ENCODE measurements at regions not wholly inside any gene's neighbourhood (a gene's known extent, or its start where the extent isn't known, plus 50 kb on each side); places are given as distances from the start of the nearest gene placed in this dataset.
"Not testable (repeated sequence)": the region's sequence is repeated elsewhere in the genome, so short reads cannot be mapped to it uniquely, and the experiment has no call there.

DNA sequence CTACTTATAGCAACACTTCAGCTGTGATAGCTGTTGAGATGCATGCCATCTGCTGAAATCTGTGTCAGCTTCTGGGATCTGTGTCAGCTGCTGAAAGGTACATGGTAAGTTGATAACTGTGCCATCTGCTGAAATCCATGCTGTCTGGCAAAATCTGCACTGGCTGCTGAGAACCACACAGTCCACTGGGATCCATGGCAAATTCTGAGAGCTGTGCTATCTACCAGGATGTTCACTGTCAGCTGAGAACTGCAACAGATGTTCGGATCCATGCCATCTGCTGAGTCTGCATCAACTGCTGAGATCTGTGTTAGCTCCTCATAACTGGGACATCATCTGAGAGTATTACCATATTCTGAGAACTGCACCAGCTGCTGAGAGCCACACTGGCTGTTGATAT, 430.5 kb upstream of the POU3F4 start:
- Histone ChIP-seq H3K27ac (no peak overlapping the region), H3K9me3 (replicated peaks in 1 of 11) (peaks cover 0 to 11% (median 2%) of the 10 kb centered on the region in 11 experiments; a peak in 5 of 22 replicates), H3K4me3 (no peak overlapping the region), H4K20me1 (no peaks in the 10 kb centered on the region; a peak in 1 of 22 replicates), H3K9ac (no peak overlapping the region), H3K27me3 (peaks cover 0 to 32% (median 4%) of the 10 kb centered on the region in 11 experiments; a peak in 11 of 22 replicates), H3K4me2 (no peak overlapping the region), H3K4me1 (no peaks in the 10 kb centered on the region), H3K36me3 (no peaks in the 10 kb centered on the region)
- TF ChIP-seq Cebpa-rat (IDR thresholded peaks at IDR 0.05), result no peak

DNA sequence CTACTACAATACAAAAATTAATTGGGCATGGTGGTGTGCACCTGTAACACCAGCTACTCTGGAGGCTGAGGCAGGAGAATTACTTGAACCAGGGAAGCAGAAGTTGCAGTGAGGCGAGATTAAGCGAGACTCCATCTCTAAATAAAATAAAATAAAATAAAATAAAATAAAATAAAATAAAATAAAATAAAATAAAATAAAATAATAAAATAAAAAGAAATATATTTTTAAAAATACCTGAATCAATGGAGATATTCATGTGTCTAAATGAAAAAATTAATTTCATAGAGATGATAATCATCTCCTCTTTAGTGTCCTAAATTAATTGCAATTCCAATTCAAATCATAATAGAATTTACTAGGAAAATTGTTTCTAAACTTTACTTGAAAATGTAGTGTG, 406.1 kb upstream of the POU3F4 start:
- no peak overlapping the region for H3K4me2 ChIP-seq
- no peaks in the 10 kb centered on the region for H3K4me1 ChIP-seq
- no peak overlapping the region for H3K27ac ChIP-seq
- H3K36me3 ChIP-seq, result no peaks in the 10 kb centered on the region
- H3K9ac ChIP-seq, result no peak overlapping the region
- TF ChIP-seq Cebpa-rat (IDR thresholded peaks at IDR 0.05), result no peak
- peaks cover 9 to 55% (median 39%) of the 10 kb centered on the region in 11 experiments; a peak in 21 of 22 replicates for H3K27me3 ChIP-seq
- peaks cover 0 to 8% (median 4%) of the 10 kb centered on the region in 11 experiments; a peak in 5 of 22 replicates for H3K9me3 ChIP-seq (replicated peaks in 1 of 11)
- peaks cover 0 to 6% (median 0%) of the 10 kb centered on the region in 11 experiments; a peak in 2 of 22 replicates for H4K20me1 ChIP-seq
- H3K4me3 ChIP-seq, result no peak overlapping the region

DNA sequence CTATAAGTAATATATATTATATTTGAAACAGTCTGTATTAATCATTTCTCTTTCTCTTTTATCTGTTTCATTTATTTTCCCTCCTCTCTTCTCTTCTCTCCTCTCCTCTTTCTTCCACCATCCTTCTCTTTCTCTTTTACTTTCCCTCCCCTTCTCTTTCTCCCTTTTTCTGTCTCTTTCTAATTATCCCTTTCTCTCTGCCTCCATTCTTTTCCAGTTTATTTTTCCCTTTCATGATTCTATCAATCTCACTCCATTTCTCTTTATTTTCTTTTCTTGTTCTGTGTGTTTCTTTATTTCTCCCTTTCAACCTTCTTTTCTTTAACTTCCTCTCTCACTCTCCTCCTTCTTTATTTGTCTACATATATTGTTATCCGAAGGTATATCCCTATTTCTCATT, 399.8 kb upstream of the POU3F4 start:
- H3K4me1 ChIP-seq, result no peaks in the 10 kb centered on the region
- TF ChIP-seq Cebpa-rat (IDR thresholded peaks at IDR 0.05), result no peak
- no peak overlapping the region for H3K4me3 ChIP-seq
- H3K36me3 ChIP-seq, result no peaks in the 10 kb centered on the region
- H4K20me1 ChIP-seq, result peaks cover 0 to 6% (median 0%) of the 10 kb centered on the region in 11 experiments; a peak in 2 of 22 replicates
- H3K9ac ChIP-seq, result no peak overlapping the region
- H3K27me3 ChIP-seq, result peaks cover 21 to 100% (median 86%) of the 10 kb centered on the region in 11 experiments; a peak in 21 of 22 replicates
- H3K27ac ChIP-seq, result no peak overlapping the region
- H3K4me2 ChIP-seq, result no peak overlapping the region
- no peaks in the 10 kb centered on the region; a peak in 1 of 22 replicates for H3K9me3 ChIP-seq (replicated peaks in 1 of 11)

DNA sequence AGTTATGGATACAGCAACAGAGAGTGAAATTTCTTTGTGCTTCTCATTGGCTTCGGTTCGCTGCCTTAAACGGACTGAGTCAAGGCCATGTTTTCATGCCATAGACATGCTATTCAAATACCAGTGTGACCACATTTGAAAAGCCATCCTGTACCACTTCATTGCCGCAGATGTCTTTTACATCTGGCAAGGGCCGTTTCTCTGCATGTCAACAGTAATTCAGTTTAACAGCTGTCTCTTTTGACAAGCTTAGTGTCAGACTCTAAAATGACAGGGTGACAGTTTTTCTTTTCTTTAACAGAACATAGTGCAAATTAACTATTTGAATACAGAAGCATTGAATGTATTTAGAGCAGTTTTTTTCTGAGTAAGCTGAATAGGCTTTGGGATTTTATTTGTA, 362.2 kb upstream of the POU3F4 start:
- TF ChIP-seq Cebpa-rat (IDR thresholded peaks at IDR 0.05), result no peak
- Histone ChIP-seq H3K4me3 (no peak overlapping the region), H3K4me1 (no peaks in the 10 kb centered on the region), H3K4me2 (no peak overlapping the region), H3K9ac (no peak overlapping the region), H3K27me3 (peaks cover 50 to 96% (median 84%) of the 10 kb centered on the region in 11 experiments), H4K20me1 (no peaks in the 10 kb centered on the region; a peak in 1 of 22 replicates), H3K36me3 (no peaks in the 10 kb centered on the region), H3K9me3 (replicated peaks in 1 of 11) (no peaks in the 10 kb centered on the region), H3K27ac (no peak overlapping the region)

DNA sequence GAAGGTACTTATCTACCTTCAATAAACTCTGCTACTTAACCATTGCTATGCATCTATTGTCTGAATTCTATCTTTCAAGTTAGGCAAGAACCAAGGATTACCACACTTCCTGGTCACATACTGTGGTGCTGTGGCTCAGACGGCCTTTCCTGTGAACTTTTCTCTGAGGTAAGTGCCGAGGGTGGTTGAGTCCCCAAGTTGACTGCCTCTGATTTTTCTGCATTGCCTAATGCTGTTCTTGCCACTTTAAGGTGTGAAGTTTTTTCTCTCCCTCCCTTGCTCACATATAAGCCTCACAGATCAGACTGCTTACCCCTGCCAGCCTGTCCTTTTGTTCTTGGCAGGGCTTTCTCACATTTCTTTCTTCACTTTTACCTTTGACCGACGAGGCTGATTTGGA, 348.0 kb upstream of the POU3F4 start:
- no peaks in the 10 kb centered on the region for H3K36me3 ChIP-seq
- H3K4me2 ChIP-seq, result no peak overlapping the region
- no peak overlapping the region for H3K4me3 ChIP-seq
- no peaks in the 10 kb centered on the region for H3K4me1 ChIP-seq
- TF ChIP-seq Cebpa-rat (IDR thresholded peaks at IDR 0.05), result no peak
- H3K9ac ChIP-seq, result no peak overlapping the region
- H4K20me1 ChIP-seq, result no peaks in the 10 kb centered on the region
- H3K9me3 ChIP-seq (replicated peaks in 1 of 11), result no peaks in the 10 kb centered on the region
- no peak overlapping the region for H3K27ac ChIP-seq
- peaks cover 11 to 89% (median 61%) of the 10 kb centered on the region in 11 experiments; a peak in 20 of 22 replicates for H3K27me3 ChIP-seq

DNA sequence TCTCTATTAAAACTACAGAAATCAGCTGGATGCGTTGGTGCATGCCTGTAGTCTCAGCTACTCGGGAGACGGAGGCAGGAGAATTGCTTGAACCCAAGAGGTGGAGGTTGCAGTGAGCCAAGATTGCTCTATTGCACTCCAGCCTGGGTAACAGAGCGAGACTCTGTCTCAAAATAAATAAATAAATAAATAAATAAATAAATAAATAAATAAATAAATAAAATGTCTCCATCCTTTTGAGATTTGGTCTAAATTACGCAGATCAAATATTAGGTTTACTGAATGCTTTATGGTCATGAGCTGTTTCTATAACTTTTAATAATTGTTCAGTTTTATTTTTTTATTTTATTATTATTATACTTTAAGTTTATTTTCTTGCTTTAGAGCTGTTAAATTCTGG, 344.0 kb upstream of the POU3F4 start:
- not testable (repeated sequence) for H3K36me3 ChIP-seq; H3K4me1 ChIP-seq; H4K20me1 ChIP-seq; H3K4me3 ChIP-seq; H3K27ac ChIP-seq; H3K9me3 ChIP-seq (replicated peaks in 1 of 11); H3K4me2 ChIP-seq; H3K9ac ChIP-seq
- peaks cover 20 to 87% (median 57%) of the 10 kb centered on the region in 11 experiments; a peak in 21 of 22 replicates for H3K27me3 ChIP-seq

DNA sequence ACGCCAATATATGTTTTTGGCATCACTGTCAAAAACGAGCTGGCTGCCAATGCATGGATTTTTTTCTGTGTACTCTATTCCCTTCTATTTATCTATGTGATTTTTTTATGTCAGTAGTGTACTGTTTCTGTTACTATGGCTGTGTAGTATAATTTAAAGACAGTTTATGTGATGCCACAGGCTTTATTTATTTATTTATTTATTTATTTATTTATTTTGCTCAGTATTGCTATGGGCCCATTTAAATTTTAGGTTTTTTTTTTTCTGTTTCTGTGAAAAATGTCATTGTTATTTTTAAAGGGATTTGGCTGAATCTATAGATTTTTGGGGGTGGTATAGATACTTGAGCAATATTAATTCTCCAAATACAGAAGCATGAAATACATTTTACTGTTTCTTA, 338.4 kb upstream of the POU3F4 start:
- Histone ChIP-seq H3K36me3 (no peaks in the 10 kb centered on the region), H3K4me2 (no peak overlapping the region), H3K27me3 (peaks cover 10 to 51% (median 29%) of the 10 kb centered on the region in 11 experiments; a peak in 19 of 22 replicates), H3K9ac (no peak overlapping the region), H3K9me3 (replicated peaks in 1 of 11) (no peaks in the 10 kb centered on the region), H4K20me1 (no peaks in the 10 kb centered on the region), H3K4me1 (no peaks in the 10 kb centered on the region), H3K27ac (no peak overlapping the region), H3K4me3 (no peak overlapping the region)
- TF ChIP-seq Cebpa-rat (IDR thresholded peaks at IDR 0.05), result no peak

DNA sequence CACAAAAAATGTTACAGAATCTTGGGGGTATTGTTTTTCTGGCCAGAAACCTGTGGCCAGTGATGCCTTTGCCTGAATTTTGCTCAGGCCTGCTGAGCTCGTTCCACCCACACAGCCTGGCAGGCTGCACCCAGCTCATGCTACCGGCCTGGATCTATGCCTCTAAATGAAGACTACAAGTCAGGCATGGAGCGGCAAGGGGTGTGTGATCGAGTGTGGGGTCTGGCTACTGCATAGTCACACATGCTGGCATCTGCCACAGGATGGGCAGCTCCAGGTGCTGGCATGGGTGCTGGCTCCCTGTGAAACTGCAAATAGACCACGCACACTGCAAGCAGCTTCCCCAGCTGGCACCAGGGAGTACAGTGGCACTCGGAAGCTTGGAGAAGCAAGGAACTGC, 323.1 kb upstream of the POU3F4 start:
- Histone ChIP-seq H4K20me1 (peaks cover 0 to 8% (median 0%) of the 10 kb centered on the region in 11 experiments; a peak in 3 of 22 replicates), H3K36me3 (no peaks in the 10 kb centered on the region), H3K4me3 (no peak overlapping the region), H3K4me2 (no peak overlapping the region), H3K27me3 (peaks cover 44 to 99% (median 83%) of the 10 kb centered on the region in 11 experiments), H3K9ac (no peak overlapping the region), H3K27ac (no peak overlapping the region), H3K4me1 (no peaks in the 10 kb centered on the region), H3K9me3 (replicated peaks in 1 of 11) (no peaks in the 10 kb centered on the region; a peak in 1 of 22 replicates)
- no peak for TF ChIP-seq Cebpa-rat (IDR thresholded peaks at IDR 0.05)

DNA sequence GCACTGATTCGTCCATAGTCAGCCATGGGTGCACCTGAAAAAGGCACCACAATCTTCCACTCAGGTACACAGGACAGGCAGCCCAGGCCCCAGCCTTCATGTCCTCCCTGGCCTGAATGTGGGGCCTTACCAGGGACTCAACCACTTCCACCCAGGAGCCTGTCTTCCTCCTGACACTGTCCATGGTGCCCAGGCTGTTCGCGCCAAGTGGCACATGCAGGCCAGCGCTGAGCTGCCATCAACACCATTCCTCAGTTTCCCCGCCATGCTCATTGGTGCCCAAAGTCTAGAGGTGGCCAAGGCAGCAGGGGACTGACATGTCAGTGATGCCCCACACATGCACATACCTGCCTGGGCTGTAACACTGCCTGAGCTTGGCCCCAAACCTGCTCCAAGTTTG, 322.2 kb upstream of the POU3F4 start:
- Histone ChIP-seq H3K27me3 (peaks cover 42 to 99% (median 83%) of the 10 kb centered on the region in 11 experiments), H3K4me2 (no peak overlapping the region), H3K9me3 (replicated peaks in 1 of 11) (no peaks in the 10 kb centered on the region; a peak in 1 of 22 replicates), H4K20me1 (peaks cover 0 to 8% (median 0%) of the 10 kb centered on the region in 11 experiments; a peak in 3 of 22 replicates), H3K4me3 (no peak overlapping the region), H3K27ac (no peak overlapping the region), H3K9ac (no peak overlapping the region), H3K36me3 (no peaks in the 10 kb centered on the region), H3K4me1 (no peaks in the 10 kb centered on the region)
- TF ChIP-seq Cebpa-rat (IDR thresholded peaks at IDR 0.05), result no peak

DNA sequence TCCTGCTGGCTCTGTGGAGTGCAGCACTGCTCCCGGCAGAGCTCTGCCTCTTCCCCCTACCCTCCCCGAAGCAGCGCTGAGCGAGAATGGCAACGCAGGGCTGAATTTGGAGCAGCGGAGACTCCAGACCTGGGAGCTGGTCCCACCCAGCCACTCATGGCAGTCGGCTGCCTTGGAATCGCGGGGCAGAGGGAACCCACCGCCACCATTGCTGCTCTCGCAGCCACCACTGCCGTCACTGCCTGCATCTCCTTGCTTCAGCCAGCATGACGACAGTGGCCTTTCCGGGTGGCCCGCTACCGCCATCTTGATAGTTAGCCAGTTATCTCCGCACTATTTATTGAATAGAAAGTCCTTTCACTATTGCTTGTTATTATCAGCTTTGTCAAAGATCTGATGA, 321.5 kb upstream of the POU3F4 start:
- Histone ChIP-seq H4K20me1 (peaks cover 0 to 8% (median 0%) of the 10 kb centered on the region in 11 experiments; a peak in 3 of 22 replicates), H3K9me3 (replicated peaks in 1 of 11) (peaks cover 0 to 3% (median 0%) of the 10 kb centered on the region in 11 experiments; a peak in 1 of 22 replicates), H3K4me3 (no peak overlapping the region), H3K4me2 (no peak overlapping the region), H3K27me3 (peaks cover 42 to 99% (median 83%) of the 10 kb centered on the region in 11 experiments), H3K4me1 (no peaks in the 10 kb centered on the region), H3K36me3 (no peaks in the 10 kb centered on the region), H3K9ac (no peak overlapping the region), H3K27ac (no peak overlapping the region)
- TF ChIP-seq Cebpa-rat (IDR thresholded peaks at IDR 0.05), result no peak
